ENCODE measurements at regions not wholly inside any gene's neighbourhood (a gene's known extent, or its start where the extent isn't known, plus 50 kb on each side); places are given as distances from the start of the nearest gene placed in this dataset.

- TF ChIP-seq ATF2 (CRISPR knock-in tag; IDR thresholded peaks at IDR 0.05; ENCODE audit: borderline replicate concordance, low read depth), result no peak
- TF ChIP-seq ZNF232 (CRISPR knock-in tag; IDR thresholded peaks at IDR 0.05), result no peak
- TF ChIP-seq ZNF425 (CRISPR knock-in tag; conservative IDR thresholded peaks at IDR 0.05), result no peak
- no peak for TF ChIP-seq HMGA2 (CRISPR knock-in tag; IDR thresholded peaks at IDR 0.05)
- TF ChIP-seq NR1H2 (CRISPR knock-in tag; IDR thresholded peaks at IDR 0.05), result no peak
- no peak for TF ChIP-seq CREM (CRISPR knock-in tag; IDR thresholded peaks at IDR 0.05)
- no peak for TF ChIP-seq ZNF423 (CRISPR knock-in tag; IDR thresholded peaks at IDR 0.05)
- TF ChIP-seq CTCF (IDR thresholded peaks at IDR 0.05), result no peak
Measured at GRCh38 chr7:45239486-45239885, 81.9 kb downstream of the RAMP3 start (continued).

- Mint-ChIP-seq H3K4me1 (no peaks in the 10 kb centered on the region), H3K36me3 (no peaks in the 10 kb centered on the region), H3K27ac (no peak overlapping the region), H3K27me3 (ENCODE audit: low read depth) (peaks cover 3% of the 10 kb centered on the region; the same call in 1 of the 2 replicates), H3K9me3 (no peaks in the 10 kb centered on the region), H3K4me3 (no peak overlapping the region)
- ATAC-seq (no peak), DNase-seq (ENCODE audit: low spot score) (no peak)
- ChIA-PET CTCF (no interaction called here), POLR2A (no interaction called here)
- TF ChIP-seq SMAD3 (CRISPR knock-in tag; IDR thresholded peaks at IDR 0.05; ENCODE audit: borderline replicate concordance), result no peak
- TF ChIP-seq AFF4 (CRISPR knock-in tag; IDR thresholded peaks at IDR 0.05; ENCODE audit: borderline replicate concordance), result no peak
- no peak for TF ChIP-seq ATF6 (CRISPR knock-in tag; IDR thresholded peaks at IDR 0.05)
- TF ChIP-seq ZBTB21 (CRISPR knock-in tag; IDR thresholded peaks at IDR 0.05; ENCODE audit: borderline replicate concordance), result no peak
- no peak for TF ChIP-seq E2F5 (CRISPR knock-in tag; IDR thresholded peaks at IDR 0.05)
- TF ChIP-seq E2F4 (CRISPR knock-in tag; IDR thresholded peaks at IDR 0.05; ENCODE audit: borderline replicate concordance, low read depth), result no peak
- TF ChIP-seq RELA (CRISPR knock-in tag; IDR thresholded peaks at IDR 0.05; ENCODE audit: borderline replicate concordance), result no peak
- no peak for TF ChIP-seq E2F1 (CRISPR knock-in tag; IDR thresholded peaks at IDR 0.05)
- TF ChIP-seq CTCF (IDR thresholded peaks at IDR 0.05), result no peak
Measured at GRCh38 chr7:45240273-45240771, 82.7 kb downstream of the RAMP3 start.

Data from WTC11 (cell line).